ENCODE measurements at regions not wholly inside any gene's neighbourhood (a gene's known extent, or its start where the extent isn't known, plus 50 kb on each side); places are given as distances from the start of the nearest gene placed in this dataset.

- no peak for DNase-seq
Observed at GRCh38 chr10:44827431-44828006, 83.6 kb upstream of the TMEM72 start.

GRCh38 chr10:44828508-44829142 is 82.5 kb upstream of the TMEM72 start:
- no peak for DNase-seq

GRCh38 chr10:44829426-44829825 is 81.7 kb upstream of the TMEM72 start:
- DNase-seq = no peak

GRCh38 chr10:44830022-44830421 is 81.1 kb upstream of the TMEM72 start:
- DNase-seq = no peak

GRCh38 chr10:44831581-44831980 is 79.6 kb upstream of the TMEM72 start:
- DNase-seq = no peak

GRCh38 chr10:44832595-44833390 is 78.3 kb upstream of the TMEM72 start:
- DNase-seq = no peak

GRCh38 chr10:44834131-44834530 is 77.0 kb upstream of the TMEM72 start:
- no peak for DNase-seq

- no peak for DNase-seq
Observed at GRCh38 chr10:44835300-44835699, 75.8 kb upstream of the TMEM72 start.

- DNase-seq = no peak
Observed at GRCh38 chr10:44843484-44843883, 67.7 kb upstream of the TMEM72 start.

- no peak for DNase-seq
Observed at GRCh38 chr10:44845361-44846175, 65.6 kb upstream of the TMEM72 start.

GRCh38 chr10:44847110-44847509 is 64.0 kb upstream of the TMEM72 start:
- no peak for DNase-seq

- DNase-seq = no peak
Observed at GRCh38 chr10:44848211-44848610, 62.9 kb upstream of the TMEM72 start.

- no peak for DNase-seq
Observed at GRCh38 chr10:44849936-44850335, 61.2 kb upstream of the TMEM72 start.

- no peak for DNase-seq
Observed at GRCh38 chr10:44850356-44850934, 60.7 kb upstream of the TMEM72 start.

GRCh38 chr10:44851413-44851812 is 59.7 kb upstream of the TMEM72 start:
- DNase-seq = no peak

- no peak for DNase-seq
Observed at GRCh38 chr10:44851881-44852280, 59.3 kb upstream of the TMEM72 start.

GRCh38 chr10:44853148-44853734 is 57.9 kb upstream of the TMEM72 start:
- no peak for DNase-seq

GRCh38 chr10:44853796-44854195 is 57.3 kb upstream of the TMEM72 start:
- DNase-seq = no peak

- DNase-seq = no peak
Observed at GRCh38 chr10:44854693-44855350, 56.3 kb upstream of the TMEM72 start.

GRCh38 chr10:44856696-44857095 is 54.4 kb upstream of the TMEM72 start:
- DNase-seq = no peak

- DNase-seq = peak; percentile 54
Observed at GRCh38 chr10:44857363-44858016, 53.6 kb upstream of the TMEM72 start.

- DNase-seq = no peak
Observed at GRCh38 chr10:44858017-44858371, 53.1 kb upstream of the TMEM72 start.

Data from stimulated activated CD4-positive, alpha-beta T cell treated with anti-CD3 and anti-CD28 coated beads, Interleukin-1b, Interleukin-23, amount 100 ng/mL, for 48 hours (primary cell).